HL-60/S4 treated with phorbol 12-myristate 13-acetate at 8.2 ng/mL for 4 days and 3 days (cell line): ENCODE measurements at regions not wholly inside any gene's neighbourhood (a gene's known extent, or its start where the extent isn't known, plus 50 kb on each side); places are given as distances from the start of the nearest gene placed in this dataset.

Experiments used
- in situ Hi-C: fragments of 300-500 bp; cut with MboI; formaldehyde crosslinking; loops from 2 replicates; pipeline ENCODE4 v1.15.0; 2022; ENCODE audit warnings: low sequenced_read_pairs

DNA sequence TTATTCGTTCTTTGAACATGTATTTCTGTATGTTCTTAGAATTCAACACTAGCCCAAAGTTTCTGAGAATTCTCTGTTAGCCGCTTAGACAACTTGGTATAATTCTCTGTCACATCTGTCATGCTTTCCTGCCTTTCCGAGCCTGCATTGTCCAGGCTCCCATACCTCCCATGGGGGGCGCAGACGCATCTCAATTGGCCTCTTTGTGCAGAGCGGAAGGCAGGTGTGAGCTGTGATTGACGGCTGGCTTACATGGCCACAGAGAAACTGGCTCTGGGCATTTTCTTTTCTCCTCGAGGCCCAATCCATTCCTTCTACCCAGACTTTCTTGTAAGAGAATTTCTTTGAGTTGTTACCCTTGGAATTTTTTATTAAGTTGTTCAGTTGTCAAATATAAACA is 132.7 kb upstream of the SESN3 start:
- in situ Hi-C loops = no loop called here

DNA sequence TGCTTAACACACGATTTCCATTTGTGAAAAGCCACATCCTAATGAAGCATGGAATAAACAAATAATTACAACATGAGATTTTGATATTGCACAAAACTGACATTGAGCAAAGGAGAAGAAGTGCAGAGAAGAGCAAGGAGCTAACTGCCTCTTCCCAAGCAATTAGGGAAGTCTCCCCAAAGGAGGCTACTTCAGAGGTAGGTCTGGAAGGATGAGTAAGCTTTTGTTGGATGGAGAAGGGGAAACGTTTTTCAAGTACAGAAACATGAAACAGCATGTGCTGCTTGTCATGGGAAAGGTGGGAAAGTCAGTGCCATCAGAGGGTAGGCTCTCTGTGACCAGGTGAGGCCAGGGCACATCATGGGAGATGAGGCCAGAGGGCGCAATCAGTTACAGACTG is 132.2 kb upstream of the SESN3 start:
- in situ Hi-C loops = no loop called here

DNA sequence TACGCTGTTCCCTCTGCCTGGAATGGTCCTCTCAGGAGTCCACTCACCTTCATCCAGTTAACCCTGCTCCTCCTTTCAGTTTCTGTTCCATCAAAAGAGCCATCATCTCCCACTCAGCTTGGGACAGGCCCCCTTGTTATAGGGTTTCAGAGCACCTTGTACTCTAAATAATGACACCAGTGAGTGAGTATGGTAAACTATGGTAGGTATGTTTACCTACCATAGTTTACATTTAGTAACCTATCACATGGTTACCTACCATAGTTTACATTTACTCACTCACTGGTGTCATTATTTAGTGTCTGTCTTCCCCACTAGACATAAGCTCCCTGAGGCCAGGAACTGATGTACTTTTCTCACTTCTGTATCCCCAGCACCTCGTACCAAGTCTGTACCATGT is 130.2 kb upstream of the SESN3 start:
- in situ Hi-C loops = no loop called here

DNA sequence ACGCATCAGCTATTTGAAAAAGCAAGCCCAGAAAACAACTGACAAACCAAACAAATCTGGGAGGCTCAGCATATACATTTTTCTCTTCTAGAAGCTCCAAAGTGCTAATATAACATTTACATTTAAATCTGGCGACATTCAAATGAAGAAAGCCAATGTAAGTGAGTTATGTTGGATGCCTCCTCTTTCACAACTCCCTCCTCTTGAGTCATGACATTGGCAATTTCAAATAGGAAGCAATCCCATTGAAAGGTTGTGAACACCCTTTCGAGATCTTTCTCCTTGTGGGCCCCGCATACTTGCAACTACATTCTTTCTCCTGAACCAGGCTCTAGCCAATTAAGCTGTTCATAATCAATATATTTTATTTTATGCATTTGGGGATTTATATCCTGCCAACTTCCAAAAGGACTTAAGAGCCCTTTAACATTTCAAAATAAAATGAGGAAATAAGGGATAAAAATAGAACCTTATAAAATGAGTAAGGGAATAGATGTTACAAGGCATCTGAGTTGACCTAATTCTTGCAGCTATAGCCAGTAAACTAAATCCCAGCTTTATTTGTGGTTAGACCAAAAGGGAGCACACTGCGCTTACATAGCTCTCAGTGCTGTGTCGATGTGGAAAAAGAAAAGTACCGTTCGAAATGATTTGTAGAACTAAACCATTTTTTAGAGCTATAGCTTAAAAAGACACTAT is 129.5 kb upstream of the SESN3 start:
- in situ Hi-C loops = no loop called here

DNA sequence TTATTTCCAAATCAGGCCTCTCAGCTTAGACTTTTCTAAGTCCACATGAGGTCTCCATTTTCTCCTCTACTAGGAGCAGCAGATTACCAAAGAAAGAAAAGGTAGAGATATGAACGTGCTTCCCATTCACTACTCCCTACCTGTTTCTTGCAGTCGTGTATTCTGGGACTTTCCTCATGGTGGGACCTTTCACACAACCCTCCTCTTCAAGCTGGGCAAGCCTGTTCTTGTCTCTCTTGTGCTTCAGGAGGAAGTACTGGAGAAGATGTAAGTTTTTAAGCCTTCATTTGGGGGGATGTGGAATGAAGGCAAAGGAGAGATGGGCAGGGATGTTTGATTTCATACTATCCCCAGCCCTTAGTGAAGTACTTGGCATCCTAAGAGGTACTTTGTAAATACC is 128.8 kb upstream of the SESN3 start:
- in situ Hi-C loops = no loop called here

DNA sequence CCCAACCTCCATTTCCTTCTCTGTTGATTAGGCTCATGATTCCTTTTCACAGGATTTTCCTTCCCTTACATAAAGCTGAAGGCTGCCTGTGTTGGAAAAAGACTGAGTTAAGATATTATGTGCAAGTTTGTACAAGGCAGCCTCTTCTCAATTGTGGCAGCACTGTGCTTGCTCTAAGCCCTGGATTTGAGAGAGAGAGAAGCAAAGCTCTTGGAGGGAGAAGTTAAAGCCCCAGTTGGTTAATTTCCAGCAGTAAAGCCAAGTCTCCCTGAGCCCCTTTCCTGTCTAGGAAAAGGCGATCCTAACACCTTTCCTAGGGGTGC is 128.3 kb upstream of the SESN3 start:
- in situ Hi-C loops = no loop called here

DNA sequence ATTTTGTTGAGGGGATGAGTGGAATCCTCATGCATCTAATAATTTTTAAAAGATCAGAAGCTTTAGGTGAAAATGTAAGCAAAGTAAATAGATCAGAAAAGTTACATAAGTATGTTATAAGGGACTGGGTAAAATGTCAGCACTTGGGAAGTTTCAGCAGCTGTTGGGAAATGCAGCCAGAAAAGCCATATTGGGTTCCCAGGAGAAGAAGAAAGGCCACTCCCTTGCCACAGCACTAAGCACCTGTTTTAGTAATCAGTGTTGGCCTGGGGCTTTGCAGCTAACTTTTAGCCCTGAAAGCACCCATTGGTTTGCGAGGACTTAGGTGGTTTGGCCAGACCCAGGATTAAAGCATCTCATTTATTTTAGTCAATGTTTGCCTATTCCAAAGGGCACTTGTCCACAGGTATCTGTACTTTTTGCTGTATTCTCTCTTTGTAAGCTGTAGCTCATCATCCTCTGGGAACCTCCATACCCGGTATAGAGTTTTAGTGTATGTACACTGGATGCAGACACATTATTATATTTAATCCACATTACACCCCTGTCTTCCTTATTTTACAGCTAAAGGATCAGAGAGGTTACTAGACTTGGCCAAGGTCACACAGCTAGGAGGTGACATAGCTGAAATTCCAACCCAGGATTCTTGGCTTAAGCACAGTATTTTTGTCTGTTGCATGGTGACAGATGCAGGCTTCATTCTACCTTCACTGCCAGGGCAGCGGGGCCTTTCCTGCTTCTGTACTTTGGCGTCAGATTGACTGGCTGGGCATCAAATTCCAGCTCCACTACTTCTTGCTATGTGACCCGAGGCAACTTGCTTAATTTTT is 127.7 kb upstream of the SESN3 start:
- in situ Hi-C loops = no loop called here

DNA sequence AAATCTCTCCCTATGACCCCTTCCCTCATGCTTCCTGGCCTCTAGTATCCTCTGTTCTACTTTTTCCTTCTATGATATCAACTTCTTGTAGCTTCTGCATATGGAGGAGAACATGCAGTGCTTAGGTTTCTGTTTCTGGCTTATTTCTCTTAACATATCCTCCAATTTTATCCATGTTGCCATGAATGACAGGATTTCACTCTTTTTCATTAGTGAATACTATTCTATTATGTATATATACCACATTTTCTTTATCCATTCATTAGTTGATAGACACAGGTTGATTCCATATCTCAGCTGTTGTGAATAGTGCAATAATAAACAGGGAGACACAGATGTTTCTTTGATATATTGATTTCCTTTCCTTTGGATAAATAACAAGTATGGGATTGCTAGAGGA is 123.3 kb upstream of the SESN3 start:
- in situ Hi-C loops = no loop called here

DNA sequence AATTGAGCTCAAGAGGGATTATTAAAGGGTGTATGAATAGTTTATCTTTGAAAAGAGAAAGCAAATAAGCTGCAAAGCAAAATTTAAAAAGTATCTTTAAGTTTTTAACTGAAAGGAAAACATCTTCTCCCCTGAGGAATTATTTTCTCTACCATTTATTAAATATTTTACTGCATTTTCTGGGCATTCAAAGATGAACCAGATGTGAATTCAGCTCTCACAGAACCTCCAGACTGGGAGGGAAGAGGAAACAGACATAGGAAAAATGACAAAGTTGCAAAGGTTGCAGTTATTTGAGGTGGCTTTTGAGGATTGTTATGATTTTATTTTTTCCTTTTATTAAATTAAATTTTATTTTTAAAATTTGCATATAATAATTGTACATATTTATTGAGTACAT is 122.7 kb upstream of the SESN3 start:
- in situ Hi-C loops = no loop called here

DNA sequence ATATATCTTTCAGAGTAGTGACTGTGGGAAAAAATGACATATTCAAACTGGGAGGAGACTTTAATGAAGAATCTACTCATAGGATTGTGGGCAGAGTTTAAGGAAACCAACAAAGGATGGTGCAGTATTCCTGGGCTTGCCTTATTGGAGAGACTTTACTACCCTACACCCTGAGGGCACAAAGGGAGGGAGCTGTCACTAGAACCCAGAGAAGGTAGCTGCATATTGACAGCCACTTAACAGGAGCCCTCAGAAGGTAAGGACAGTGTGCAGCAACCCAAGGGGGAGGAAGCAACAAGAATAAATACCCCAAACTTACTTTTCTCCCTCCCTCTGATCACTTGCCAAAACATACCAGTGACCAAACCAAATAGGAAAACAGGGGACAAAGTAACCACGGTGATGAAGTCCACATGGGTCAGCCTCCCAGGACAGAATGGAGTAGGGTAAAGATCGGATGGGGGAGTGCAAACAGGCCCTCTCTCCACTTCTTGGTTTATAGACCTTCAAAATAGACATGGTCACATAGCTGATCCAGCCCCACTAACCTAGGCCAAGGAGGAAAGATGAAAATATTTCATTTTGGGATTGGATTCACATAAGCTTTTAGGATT is 121.8 kb upstream of the SESN3 start:
- in situ Hi-C loops = no loop called here

DNA sequence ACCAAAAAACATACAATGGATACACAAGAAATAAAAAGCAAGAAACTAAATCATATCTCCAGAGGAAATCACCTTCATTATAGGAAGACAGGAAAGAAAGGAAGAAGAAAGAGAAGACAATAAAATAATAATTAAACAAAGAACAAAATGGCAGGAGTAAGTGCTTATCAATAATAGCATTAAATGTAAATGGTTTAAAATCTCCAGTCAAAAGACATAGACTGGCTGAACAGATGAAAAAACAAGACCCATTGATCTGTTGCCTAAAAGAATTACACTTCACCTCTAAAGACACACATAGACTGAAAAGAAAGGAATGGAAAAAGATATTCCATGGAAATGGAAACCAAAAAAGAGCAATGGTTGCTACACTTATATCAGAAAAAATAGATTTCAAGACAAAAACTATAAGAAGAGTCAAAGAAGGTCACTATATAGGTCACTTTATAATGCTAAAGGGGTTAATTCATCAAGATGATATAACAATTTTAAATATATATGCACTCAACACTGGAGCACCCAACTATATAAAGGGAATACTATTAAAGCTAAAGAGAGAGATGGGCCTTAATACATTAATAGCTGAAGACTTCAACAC is 118.4 kb upstream of the SESN3 start:
- in situ Hi-C loops = no loop called here

DNA sequence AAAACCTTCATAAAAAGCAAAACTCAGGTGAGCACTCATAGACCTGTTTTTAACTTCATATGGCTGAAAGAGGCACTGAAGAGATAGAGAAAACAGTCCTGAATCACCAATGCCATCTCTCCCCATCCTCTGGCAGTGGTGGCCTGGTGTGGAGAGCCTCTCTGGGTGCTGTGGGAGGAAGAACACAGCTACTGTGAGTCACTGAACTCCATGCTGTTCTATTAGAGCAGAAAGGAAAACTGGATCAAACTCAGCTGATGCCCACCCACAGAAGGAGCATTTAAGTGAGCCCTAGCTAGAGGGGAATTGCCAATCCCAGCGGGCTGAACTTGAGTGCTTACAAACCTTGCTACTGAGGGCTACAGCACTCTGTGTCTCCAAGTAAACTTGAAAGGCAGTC is 115.3 kb upstream of the SESN3 start:
- in situ Hi-C loops = no loop called here

DNA sequence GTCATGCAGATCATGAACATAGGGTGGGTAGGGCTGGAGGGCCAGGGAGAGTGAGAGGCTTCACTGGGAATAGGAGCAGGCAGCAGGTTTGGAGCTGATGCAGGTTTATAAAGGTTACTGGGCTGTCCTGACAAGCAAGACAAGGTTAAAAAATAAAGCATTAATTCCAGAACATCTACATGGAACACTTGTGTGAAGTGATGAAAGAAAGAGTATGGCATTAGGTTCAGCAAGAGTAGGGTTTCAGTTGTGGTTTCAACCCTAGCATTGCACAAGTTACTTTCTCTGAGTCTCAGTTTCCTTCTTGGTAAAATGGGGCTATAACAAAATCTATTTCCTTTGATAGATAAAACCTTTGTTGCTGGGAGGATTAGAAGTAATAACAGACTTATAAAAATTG is 114.6 kb upstream of the SESN3 start:
- in situ Hi-C loops = no loop called here

DNA sequence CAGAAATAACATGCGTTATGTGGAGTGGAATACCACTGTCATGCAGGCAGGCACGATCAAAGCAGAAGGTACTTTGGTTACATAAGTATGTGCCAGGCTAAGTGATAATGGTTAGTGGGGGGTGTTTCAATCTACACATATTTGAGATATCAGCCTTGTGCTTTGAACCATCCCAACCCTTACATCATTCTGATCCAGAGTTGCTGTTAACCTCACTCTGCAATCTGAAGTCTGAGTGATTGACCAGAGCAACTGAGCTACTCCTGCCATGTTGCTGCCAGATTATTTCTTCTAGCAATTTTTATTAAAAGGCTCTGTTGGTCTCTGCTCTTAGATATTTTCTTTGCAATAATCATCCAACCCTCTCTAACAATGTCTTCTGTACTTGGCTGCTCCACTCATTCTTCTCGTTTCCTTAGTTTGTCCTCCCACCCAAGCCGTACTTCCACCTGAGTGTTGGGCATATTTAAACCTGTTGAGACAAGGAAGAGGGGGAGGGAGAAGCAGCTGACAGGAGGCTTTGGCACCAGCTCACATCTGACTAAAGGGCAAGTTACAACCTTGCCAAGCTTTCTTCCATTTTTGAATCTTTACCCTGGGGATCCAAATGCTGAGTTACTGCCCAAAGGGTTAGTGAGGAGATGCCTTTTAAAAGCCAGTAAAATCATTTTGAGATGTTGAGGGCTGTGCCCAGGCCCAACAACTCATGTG is 114.1 kb upstream of the SESN3 start:
- in situ Hi-C loops = no loop called here

DNA sequence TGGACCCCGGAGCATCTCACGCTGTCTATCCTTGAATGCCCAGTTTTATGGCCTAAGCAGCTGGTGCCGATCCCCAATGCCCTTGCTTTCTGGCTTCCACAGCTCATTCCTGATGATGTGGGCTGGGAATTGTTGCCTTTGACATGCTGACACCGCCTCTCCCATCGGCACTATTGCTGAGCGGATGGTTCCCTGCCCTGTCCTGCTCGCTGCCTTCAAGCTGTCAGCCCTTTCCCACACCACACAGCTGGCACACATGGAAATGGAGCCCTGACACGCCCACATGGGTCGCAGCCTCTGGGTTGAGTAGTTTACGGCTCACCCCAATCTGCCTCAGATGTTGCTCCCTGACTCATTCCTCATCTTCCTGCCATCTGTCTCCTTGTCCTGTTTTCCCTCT is 110.2 kb upstream of the SESN3 start:
- in situ Hi-C loops = no loop called here

DNA sequence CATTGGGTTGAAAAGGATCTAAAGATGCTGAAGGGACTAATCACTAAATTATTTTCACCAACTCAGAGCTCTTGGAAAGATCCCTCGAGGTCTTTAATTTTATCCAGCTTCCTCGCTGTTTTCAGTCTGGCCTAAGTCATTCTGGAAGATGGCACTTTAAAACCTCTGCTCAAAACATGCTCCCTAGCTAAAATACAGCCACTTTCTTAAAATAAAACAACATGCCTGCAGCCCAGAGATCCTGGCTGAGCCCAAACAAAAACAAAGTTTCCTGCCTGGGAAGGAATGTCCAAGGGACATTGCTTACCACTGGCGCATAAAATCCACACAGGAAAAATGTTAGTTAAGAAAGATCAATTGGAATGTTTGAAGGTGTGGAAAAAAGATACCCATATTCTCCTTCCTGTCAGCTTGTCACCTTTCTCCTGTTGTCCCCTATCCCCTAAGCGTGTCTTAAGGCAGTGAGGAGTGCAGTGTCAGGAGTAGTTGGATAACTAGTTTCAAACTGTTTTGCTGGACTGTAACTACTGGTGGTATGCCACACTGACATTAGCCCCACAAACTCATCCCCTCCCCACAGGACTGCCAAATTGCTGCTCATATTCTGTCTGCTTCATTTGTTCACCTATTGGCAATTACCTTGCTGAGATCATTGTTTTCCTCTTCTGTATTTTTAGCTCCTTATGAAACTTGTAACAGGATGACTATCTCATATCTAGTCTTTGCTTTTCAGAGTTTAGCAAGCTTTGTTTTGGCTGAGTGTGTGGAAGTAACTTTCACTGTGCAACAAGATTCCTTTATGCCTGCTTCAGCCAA is 108.3 kb upstream of the SESN3 start:
- in situ Hi-C loops = no loop called here

DNA sequence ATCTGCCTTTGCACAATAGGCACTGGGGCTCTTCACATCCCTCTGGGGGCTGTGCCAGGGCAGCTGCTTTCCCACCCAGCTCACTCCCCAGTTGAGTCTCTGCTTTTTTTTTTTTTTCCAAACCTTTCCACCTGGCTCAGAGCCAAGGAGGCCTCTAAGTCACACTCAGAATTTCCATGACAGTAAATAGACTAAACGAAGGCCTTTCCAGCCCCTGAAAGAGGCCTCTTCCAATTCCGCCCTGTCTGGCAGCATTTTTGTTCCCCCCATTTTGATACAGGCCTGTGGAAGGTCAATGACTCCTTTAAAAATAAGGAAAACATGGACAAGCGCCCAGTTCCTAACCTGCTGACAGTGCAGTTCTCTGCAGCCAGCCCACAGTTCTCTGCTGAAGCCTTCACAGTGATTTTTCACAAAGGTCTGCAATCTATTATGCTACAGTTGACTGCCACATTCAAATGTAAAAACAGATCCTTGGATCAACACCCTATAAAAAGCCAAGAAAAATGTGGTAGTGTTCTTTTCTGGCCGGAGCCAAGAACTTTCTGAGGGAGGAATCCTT is 107.5 kb upstream of the SESN3 start:
- in situ Hi-C loops = no loop called here

DNA sequence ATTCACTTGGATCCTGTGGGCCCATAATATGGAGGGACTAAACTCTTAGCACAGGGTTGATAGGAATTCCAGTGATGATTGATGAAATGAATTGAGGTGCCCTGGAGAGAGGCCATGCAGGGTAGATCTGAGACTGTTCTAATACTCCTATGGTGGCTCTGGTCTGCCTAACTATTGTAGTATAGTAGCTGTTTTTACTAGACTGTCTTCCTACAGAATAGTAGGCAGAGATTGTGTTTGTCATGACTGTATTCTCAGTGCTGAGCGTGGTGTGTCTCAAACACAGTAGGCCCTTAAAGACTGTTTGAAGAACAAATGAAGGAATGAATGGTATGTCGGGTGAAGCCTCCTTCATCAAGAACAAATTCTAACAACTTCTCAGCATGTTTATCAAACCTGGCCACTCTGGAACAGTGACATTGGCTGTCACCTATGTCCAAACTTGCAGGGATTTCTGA is 107.0 kb upstream of the SESN3 start:
- in situ Hi-C loops = no loop called here

DNA sequence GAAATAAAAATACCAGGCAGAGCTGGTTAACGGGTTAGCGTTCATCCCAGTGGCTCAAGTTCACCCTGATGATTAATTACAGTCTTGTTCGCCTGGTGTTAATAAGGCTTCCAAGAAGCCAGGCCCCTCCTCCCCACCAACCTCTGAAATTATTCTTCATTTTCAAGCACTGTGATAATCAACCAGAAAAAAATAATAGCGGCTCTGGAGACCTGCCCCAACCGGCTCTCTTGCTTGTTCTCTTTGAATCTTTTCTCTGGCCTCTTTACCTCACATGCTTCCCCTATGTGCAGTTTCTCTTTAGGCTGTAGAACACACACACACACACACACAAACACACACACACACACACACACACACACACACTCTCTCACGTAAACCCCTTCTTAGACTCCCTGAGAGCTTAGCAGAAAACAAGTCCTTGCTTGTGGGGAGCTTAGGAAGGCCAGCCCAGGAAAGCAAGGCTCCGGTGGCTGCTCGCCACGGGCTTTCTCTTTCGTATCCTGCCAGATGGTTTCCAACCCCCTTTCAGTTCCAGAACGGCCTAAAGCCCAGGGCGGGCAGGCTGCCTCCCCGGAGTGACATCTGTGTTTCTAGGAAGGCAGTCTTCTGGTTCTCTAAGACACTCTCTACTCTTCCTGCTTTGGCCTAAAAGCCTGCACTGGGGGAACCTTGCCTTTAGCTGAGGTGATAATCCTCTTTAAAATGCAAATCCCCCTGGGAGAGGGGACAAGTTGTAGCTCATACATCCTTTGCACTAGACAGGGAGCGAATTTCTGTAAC is 106.4 kb upstream of the SESN3 start:
- in situ Hi-C loops = no loop called here
